Rectal smooth muscle tissue (tissue), 1 donor: ENCODE measurements at regions not wholly inside any gene's neighbourhood (a gene's known extent, or its start where the extent isn't known, plus 50 kb on each side); places are given as distances from the start of the nearest gene placed in this dataset.
"Not testable (repeated sequence)": the region's sequence is repeated elsewhere in the genome, so short reads cannot be mapped to it uniquely, and the experiment has no call there.

Experiments
- H3K27ac ChIP-seq: one replicate; pipeline ENCODE4 v1.7.0; 2013; ENCODE audit warnings: low read depth, low read length, inconsistent platforms
- H3K27me3 ChIP-seq: one replicate; pipeline ENCODE4 v1.7.0; 2013; ENCODE audit warnings: low read length; ENCODE audit not compliant: control insufficient read depth, insufficient read depth
- H3K36me3 ChIP-seq: one replicate; pipeline ENCODE4 v1.7.0; 2013; ENCODE audit warnings: low read length; ENCODE audit not compliant: control insufficient read depth, insufficient read depth
- H3K4me1 ChIP-seq: one replicate; pipeline ENCODE4 v1.7.0; 2013; ENCODE audit warnings: low read length; ENCODE audit not compliant: control insufficient read depth, insufficient read depth
- H3K4me3 ChIP-seq: one replicate; pipeline ENCODE4 v1.7.0; 2013; ENCODE audit warnings: low read length
- H3K9ac ChIP-seq: one replicate; pipeline ENCODE4 v1.7.0; 2013; ENCODE audit warnings: low read length

- H3K36me3 ChIP-seq, result no peaks in the 10 kb centered on the region
- peaks cover 2% of the 10 kb centered on the region for H3K4me1 ChIP-seq
- no peak overlapping the region for H3K9ac ChIP-seq
- H3K27me3 ChIP-seq, result no peaks in the 10 kb centered on the region
- no peak overlapping the region for H3K27ac ChIP-seq
- H3K4me3 ChIP-seq, result no peak overlapping the region
Observed at GRCh38 chr13:83009987-83010386, 872.3 kb downstream of the SLITRK1 start.

DNA sequence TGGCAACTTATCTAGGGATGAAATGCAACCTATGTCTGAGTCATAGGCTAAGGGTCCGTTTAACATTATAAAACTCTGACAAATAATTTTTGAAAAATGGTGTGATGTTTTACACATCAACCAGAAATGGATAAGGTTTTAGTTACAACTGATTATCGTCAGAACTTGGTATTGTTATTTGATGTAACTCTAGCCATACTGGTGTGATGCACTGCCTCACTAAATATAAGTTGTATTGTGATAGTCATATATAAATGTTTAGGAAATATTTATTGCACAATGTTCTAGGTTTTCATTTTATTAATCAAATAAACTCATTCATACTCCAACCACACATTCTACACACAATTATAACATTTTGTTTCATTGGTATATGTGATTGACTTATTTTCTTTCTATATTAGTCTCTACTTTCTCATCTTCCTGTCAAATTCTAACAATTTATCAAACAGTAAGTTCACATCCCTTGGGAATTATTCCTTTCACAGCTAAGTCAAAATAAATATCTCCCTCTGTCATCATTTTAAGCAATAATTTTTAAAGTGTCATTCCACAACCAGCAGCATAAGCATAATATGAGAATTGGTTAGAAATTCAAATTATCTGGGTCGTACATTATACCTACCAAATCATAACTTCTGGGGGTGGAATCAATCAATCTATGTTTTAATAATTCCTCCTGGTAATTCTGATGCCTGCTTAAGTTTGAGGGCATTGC lies 873.9 kb downstream of the SLITRK1 start:
- H3K4me1 ChIP-seq, result peaks cover 2% of the 10 kb centered on the region
- H3K27ac ChIP-seq, result no peak overlapping the region
- H3K4me3 ChIP-seq, result no peak overlapping the region
- H3K36me3 ChIP-seq, result no peaks in the 10 kb centered on the region
- no peak overlapping the region for H3K9ac ChIP-seq
- H3K27me3 ChIP-seq, result no peaks in the 10 kb centered on the region

- Histone ChIP-seq H3K4me1 (peaks cover 2% of the 10 kb centered on the region), H3K27ac (no peak overlapping the region), H3K27me3 (no peaks in the 10 kb centered on the region), H3K36me3 (no peaks in the 10 kb centered on the region), H3K9ac (no peak overlapping the region), H3K4me3 (no peak overlapping the region)
Observed at GRCh38 chr13:83007226-83007625, 875.0 kb downstream of the SLITRK1 start.

- Histone ChIP-seq H3K4me3 (no peak overlapping the region), H3K27me3 (no peaks in the 10 kb centered on the region), H3K27ac (no peak overlapping the region), H3K36me3 (no peaks in the 10 kb centered on the region), H3K4me1 (peaks cover 2% of the 10 kb centered on the region), H3K9ac (no peak overlapping the region)
Observed at GRCh38 chr13:83003185-83003584, 879.1 kb downstream of the SLITRK1 start.

DNA sequence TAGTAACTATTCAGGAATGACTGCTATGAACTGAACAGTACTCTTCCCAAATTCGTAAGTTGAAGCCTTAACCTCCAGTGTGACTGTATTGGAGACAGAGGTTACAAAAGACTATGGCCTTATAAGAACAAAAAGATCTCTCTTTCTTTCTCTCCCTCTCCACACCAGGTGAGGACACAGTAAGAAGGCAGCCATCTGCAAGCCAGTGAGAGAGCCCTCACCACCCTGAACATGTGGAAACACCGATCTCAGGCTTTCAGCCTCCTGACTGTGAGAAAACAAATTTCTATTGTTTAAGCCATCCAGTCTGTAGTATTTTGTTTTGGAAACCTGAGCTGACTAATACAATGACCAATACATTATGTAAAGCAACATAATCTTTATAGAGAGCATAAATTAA lies 888.9 kb downstream of the SLITRK1 start:
- no peaks in the 10 kb centered on the region for H3K27me3 ChIP-seq
- no peak overlapping the region for H3K4me3 ChIP-seq
- no peaks in the 10 kb centered on the region for H3K4me1 ChIP-seq
- H3K36me3 ChIP-seq, result no peaks in the 10 kb centered on the region
- H3K9ac ChIP-seq, result no peak overlapping the region
- no peak overlapping the region for H3K27ac ChIP-seq

GRCh38 chr13:82976499-82976898 lies 905.8 kb downstream of the SLITRK1 start:
- Histone ChIP-seq H3K36me3 (no peaks in the 10 kb centered on the region), H3K4me3 (no peak overlapping the region), H3K4me1 (no peaks in the 10 kb centered on the region), H3K27me3 (no peaks in the 10 kb centered on the region), H3K27ac (no peak overlapping the region), H3K9ac (no peak overlapping the region)

DNA sequence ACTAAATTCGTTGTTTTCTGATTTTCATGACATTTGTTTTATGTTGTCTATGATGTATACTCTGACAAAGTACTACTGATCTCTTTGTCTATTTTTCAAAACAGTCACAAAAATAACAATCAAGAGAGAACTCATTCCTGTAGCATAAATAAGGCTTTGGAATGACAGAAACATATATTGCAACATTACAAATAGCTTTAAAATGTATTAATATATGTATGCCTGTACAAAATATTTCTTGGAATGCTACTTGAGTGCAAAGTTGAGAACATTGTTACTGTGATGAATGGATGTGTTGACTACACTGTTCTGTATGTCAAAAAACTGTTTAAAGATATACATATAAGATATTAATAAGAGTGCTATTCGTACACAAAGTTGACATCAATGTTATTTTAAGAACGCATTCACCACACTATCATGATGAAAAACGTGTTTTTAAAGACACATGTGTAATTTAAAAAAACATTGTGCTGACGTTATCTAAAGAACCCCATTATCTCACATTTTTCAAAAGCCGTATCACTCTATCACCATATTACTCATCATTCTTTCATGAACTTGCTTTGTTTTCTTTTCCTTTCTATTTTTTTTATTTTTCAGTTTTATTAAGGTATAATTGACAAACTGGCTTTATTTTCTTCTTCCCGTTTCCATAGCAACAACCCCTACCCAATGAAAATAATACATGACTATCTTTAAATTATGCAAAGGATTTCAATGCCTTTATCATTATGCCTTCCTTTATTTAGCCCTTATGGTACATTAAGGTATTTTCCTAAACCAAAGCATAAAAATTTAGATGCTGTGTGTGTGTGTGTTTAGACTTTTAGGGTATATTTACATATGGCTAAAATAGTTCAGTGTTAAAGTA lies 918.8 kb downstream of the SLITRK1 start:
- no peaks in the 10 kb centered on the region for H3K4me1 ChIP-seq

DNA sequence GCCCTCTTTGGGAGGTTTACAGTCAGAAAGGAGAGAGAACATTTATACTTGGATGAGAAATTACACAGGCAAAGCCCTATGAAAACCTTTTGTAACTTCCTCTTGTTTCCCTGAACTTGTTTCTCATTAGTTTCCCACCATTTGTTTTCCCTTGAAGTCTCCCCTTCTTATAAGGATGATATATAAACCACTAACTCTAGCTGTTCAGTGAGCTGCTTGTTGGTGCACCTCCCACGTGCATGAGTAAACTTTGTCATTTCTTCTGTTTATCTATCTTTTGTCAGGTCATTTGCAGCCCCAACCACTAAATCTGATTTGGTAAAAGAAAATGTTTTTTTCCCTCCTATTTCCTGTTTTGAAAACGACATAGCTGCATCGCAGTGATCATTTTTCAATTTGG lies 919.9 kb downstream of the SLITRK1 start:
- H3K9ac ChIP-seq, result no peak overlapping the region

More for the DNA sequence above, 918.8 kb downstream of the SLITRK1 start:
- Histone ChIP-seq H3K27ac (no peak overlapping the region), H3K27me3 (no peaks in the 10 kb centered on the region), H3K4me3 (no peak overlapping the region), H3K9ac (no peak overlapping the region), H3K36me3 (no peaks in the 10 kb centered on the region)

GRCh38 chr13:82961757-82962156 lies 920.5 kb downstream of the SLITRK1 start:
- Histone ChIP-seq H3K4me1 (no peaks in the 10 kb centered on the region), H3K27ac (no peak overlapping the region), H3K4me3 (no peak overlapping the region), H3K36me3 (no peaks in the 10 kb centered on the region), H3K9ac (no peak overlapping the region), H3K27me3 (no peaks in the 10 kb centered on the region)

More for the DNA sequence above, 919.9 kb downstream of the SLITRK1 start:
- no peak overlapping the region for H3K27ac ChIP-seq
- H3K27me3 ChIP-seq, result no peaks in the 10 kb centered on the region
- H3K4me3 ChIP-seq, result no peak overlapping the region
- H3K4me1 ChIP-seq, result no peaks in the 10 kb centered on the region
- no peaks in the 10 kb centered on the region for H3K36me3 ChIP-seq

- not testable (repeated sequence) for H3K36me3 ChIP-seq, H3K27me3 ChIP-seq, H3K4me3 ChIP-seq
Observed at GRCh38 chr13:82952336-82952735, 929.9 kb downstream of the SLITRK1 start.

GRCh38 chr13:82947683-82948082 lies 934.6 kb downstream of the SLITRK1 start:
- no peak overlapping the region for H3K27ac ChIP-seq
- H3K4me1 ChIP-seq, result no peaks in the 10 kb centered on the region
- no peaks in the 10 kb centered on the region for H3K27me3 ChIP-seq

More at GRCh38 chr13:82952336-82952735, 929.9 kb downstream of the SLITRK1 start:
- H3K4me1 ChIP-seq, H3K9ac ChIP-seq, H3K27ac ChIP-seq: not testable (repeated sequence)

DNA sequence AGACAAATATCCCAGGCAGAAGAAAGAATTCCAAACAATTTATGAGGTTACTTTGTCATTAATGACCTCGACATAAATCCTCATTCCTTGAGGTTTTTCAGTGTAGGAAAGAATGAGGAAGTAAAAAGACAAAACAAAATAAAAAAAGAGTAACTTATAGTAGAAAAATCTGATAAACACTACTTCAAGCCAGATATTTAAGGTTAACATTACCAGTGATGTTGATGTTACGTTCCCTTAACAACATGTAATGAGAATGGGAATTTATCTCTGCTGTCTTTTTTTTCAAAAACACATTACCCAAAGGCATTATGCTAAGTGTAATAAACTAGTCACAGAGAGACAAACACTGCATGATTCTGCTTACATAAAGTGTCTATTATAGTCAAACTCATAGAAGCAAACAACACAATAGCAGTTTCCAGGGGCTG lies 935.1 kb downstream of the SLITRK1 start:
- H3K27me3 ChIP-seq, result no peaks in the 10 kb centered on the region
- no peak overlapping the region for H3K4me3 ChIP-seq
- H3K27ac ChIP-seq, result no peak overlapping the region
- H3K4me1 ChIP-seq, result no peaks in the 10 kb centered on the region
- no peaks in the 10 kb centered on the region for H3K36me3 ChIP-seq
- no peak overlapping the region for H3K9ac ChIP-seq

More at GRCh38 chr13:82947683-82948082, 934.6 kb downstream of the SLITRK1 start:
- no peak overlapping the region for H3K9ac ChIP-seq
- no peaks in the 10 kb centered on the region for H3K36me3 ChIP-seq
- H3K4me3 ChIP-seq, result no peak overlapping the region
